Tibial nerve (tissue), 4 donors: ENCODE measurements at regions not wholly inside any gene's neighbourhood (a gene's known extent, or its start where the extent isn't known, plus 50 kb on each side); places are given as distances from the start of the nearest gene placed in this dataset.

Experiments
- DNase-seq, 2 donors: peaks; one replicate each; pipeline ENCODE4 v3.0.0-alpha.2; 2019; ENCODE audit warnings: low spot score in 2 of 2
- H3K27ac ChIP-seq, 4 donors: fragments of 200-600 bp; sonication (generic) in 3 of 4; one replicate each; pipeline ENCODE4 v1.5.1; 2017 to 2019; ENCODE audit warnings: mild to moderate bottlenecking in 1 of 4
- H3K27me3 ChIP-seq, 2 donors: fragments of 200-600 bp; sonication (generic) in 1 of 2; one replicate each; pipeline versions ENCODE4 v1.5.1 to v1.6.0; 2017 to 2019
- H3K36me3 ChIP-seq, 3 donors: fragments of 200-600 bp; sonication (generic); one replicate each; pipeline ENCODE4 v1.5.1; 2018 to 2019
- H3K4me1 ChIP-seq, 4 donors: fragments of 200-600 bp; sonication (generic) in 3 of 4; one replicate each; pipeline ENCODE4 v1.5.1; 2017 to 2019
- H3K4me3 ChIP-seq, 4 donors: fragments of 200-600 bp; sonication (generic) in 3 of 4; one replicate each; pipeline ENCODE4 v1.5.1; 2017 to 2019; ENCODE audit warnings: mild to moderate bottlenecking in 1 of 4, moderate library complexity in 1 of 4
- H3K9me3 ChIP-seq, 4 donors: fragments of 200-600 bp; sonication (generic) in 3 of 4; one replicate each; pipeline ENCODE4 v1.5.1; 2017 to 2019
- CTCF ChIP-seq, 5 experiments: fragments of 200-600 bp in 3 of 5; fragments of 450-650 bp in 2 of 5; sonication (generic) in 3 of 5; IDR thresholded peaks; one replicate each; pipeline ENCODE4 v1.5.1; 2016 to 2019; ENCODE audit warnings: antibody characterized with exemption in 5 of 5, mild to moderate bottlenecking in 3 of 5, moderate library complexity in 2 of 5
- EP300 ChIP-seq, 2 donors: sonication (generic); formaldehyde crosslinking; IDR thresholded peaks; one replicate each; pipeline ENCODE4 v1.6.1; 2017; ENCODE audit warnings: antibody characterized with exemption in 2 of 2, mild to moderate bottlenecking in 1 of 2
- POLR2A ChIP-seq, 2 donors: fragments of 450-650 bp; IDR thresholded peaks; one replicate each; pipeline ENCODE4 v1.6.1; 2017; ENCODE audit warnings: antibody characterized with exemption in 2 of 2, mild to moderate bottlenecking in 2 of 2, moderate library complexity in 2 of 2
- WGBS, 2 donors: methylation state at CpG; one replicate each; pipeline ENCODE4 v1.1.5; 2018; 5-methylcytosine and 5-hydroxymethylcytosine counted together

DNA sequence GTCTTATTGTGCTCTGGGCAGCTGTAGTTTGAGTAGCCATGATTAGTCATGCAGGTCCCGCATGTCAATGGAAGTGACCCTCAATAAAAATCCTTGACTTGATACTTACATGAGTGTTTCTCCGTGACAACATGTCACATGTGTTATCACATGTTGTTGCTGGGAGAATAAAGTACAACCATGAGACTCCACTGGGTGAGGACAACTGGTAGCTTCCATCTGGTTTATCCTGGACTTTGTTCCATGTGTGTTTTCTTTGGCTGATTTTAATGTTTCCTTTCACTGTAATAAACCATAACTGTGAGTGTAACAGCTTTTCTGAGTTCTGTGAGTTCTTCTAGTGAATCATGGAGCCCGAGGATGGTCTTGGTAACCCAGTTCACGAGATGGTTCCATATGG is 63.1 kb upstream of the NDN start:
- H3K4me1 ChIP-seq = no peaks in the 10 kb centered on the region
- 70 to 71% methylated on average over 4 of the region's 4 CpGs for WGBS, 2 donors
- peaks cover 0 to 3% (median 0%) of the 10 kb centered on the region in 4 donors for H3K9me3 ChIP-seq
- no peak overlapping the region for H3K4me3 ChIP-seq
- H3K36me3 ChIP-seq = no peaks in the 10 kb centered on the region
- H3K27ac ChIP-seq = no peak overlapping the region
- no peaks in the 10 kb centered on the region for H3K27me3 ChIP-seq
- TF ChIP-seq POLR2A (IDR thresholded peaks at IDR 0.05) = no peak
- TF ChIP-seq EP300 (IDR thresholded peaks at IDR 0.05) = no peak
- no peak for TF ChIP-seq CTCF (IDR thresholded peaks at IDR 0.05)
- no peak for DNase-seq

- Histone ChIP-seq H3K36me3 (no peaks in the 10 kb centered on the region), H3K4me3 (no peak overlapping the region), H3K27me3 (no peaks in the 10 kb centered on the region), H3K27ac (no peak overlapping the region), H3K9me3 (peaks cover 0 to 3% (median 0%) of the 10 kb centered on the region in 4 donors), H3K4me1 (no peaks in the 10 kb centered on the region)
- TF ChIP-seq CTCF (IDR thresholded peaks at IDR 0.05) = no peak
- TF ChIP-seq POLR2A (IDR thresholded peaks at IDR 0.05) = no peak
- no peak for TF ChIP-seq EP300 (IDR thresholded peaks at IDR 0.05)
- no peak for DNase-seq
- 48 to 63% methylated on average over 1 of the region's 1 CpG for WGBS, 2 donors
Measured at GRCh38 chr15:23750776-23751175, 63.7 kb upstream of the NDN start.

- no peak for DNase-seq
- Histone ChIP-seq H3K9me3 (no peaks in the 10 kb centered on the region), H3K4me1 (no peaks in the 10 kb centered on the region), H3K27ac (no peak overlapping the region), H3K27me3 (no peaks in the 10 kb centered on the region), H3K4me3 (no peak overlapping the region), H3K36me3 (no peaks in the 10 kb centered on the region)
- TF ChIP-seq EP300 (IDR thresholded peaks at IDR 0.05) (no peak), POLR2A (IDR thresholded peaks at IDR 0.05) (no peak), CTCF (IDR thresholded peaks at IDR 0.05) (no peak)
- 50 to 67% methylated on average over 1 to 2 of the region's 2 CpGs for WGBS, 2 donors
Measured at GRCh38 chr15:23753248-23753647, 66.1 kb upstream of the NDN start.

DNA sequence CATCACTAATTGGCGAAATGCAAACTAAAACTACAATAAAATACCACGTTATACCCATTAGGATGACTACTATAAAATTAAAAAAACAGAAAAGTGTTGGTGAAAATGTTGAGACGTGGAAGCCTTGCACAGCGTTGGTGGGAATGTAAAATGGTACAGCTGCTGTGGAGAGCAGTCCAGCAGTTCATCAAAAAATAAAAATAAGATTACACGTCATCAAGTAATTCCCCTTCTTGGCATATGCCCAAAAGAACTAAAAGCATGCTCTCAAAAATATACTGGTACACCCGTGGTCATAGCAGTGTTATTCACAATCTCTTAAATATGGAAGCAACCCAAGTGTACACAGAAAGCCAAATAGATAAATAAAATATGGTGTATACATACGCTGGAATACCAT is 71.8 kb upstream of the NDN start:
- WGBS, 2 donors = 47 to 48% methylated on average over 7 of the region's 7 CpGs
- H3K27me3 ChIP-seq = no peaks in the 10 kb centered on the region
- no peak overlapping the region for H3K27ac ChIP-seq
- no peak overlapping the region for H3K4me3 ChIP-seq
- no peaks in the 10 kb centered on the region for H3K9me3 ChIP-seq
- H3K36me3 ChIP-seq = no peaks in the 10 kb centered on the region
- H3K4me1 ChIP-seq = no peaks in the 10 kb centered on the region
- TF ChIP-seq CTCF (IDR thresholded peaks at IDR 0.05) (no peak), POLR2A (IDR thresholded peaks at IDR 0.05) (no peak), EP300 (IDR thresholded peaks at IDR 0.05) (no peak)
- no peak for DNase-seq

- Histone ChIP-seq H3K9me3 (no peaks in the 10 kb centered on the region), H3K36me3 (no peaks in the 10 kb centered on the region), H3K27me3 (no peaks in the 10 kb centered on the region), H3K4me1 (no peaks in the 10 kb centered on the region), H3K4me3 (no peak overlapping the region), H3K27ac (no peak overlapping the region)
- no peak for DNase-seq
- WGBS, 2 donors = 54 to 56% methylated on average over 4 of the region's 4 CpGs
- TF ChIP-seq POLR2A (IDR thresholded peaks at IDR 0.05) (no peak), CTCF (IDR thresholded peaks at IDR 0.05) (no peak), EP300 (IDR thresholded peaks at IDR 0.05) (no peak)
Measured at GRCh38 chr15:23760024-23760423, 72.9 kb upstream of the NDN start.
